ENCODE measurements at regions not wholly inside any gene's neighbourhood (a gene's known extent, or its start where the extent isn't known, plus 50 kb on each side); places are given as distances from the start of the nearest gene placed in this dataset.

- TF ChIP-seq REST (IDR thresholded peaks at IDR 0.05; ENCODE audit: insufficient read depth in 1 of 2, low read depth in 2 of 2, low read length in 2 of 2) (no peak), POLR2AphosphoS5 (IDR thresholded peaks at IDR 0.05; ENCODE audit: low read depth, low read length) (no peak), TAF1 (IDR thresholded peaks at IDR 0.05; ENCODE audit: borderline replicate concordance, insufficient read depth, low read length) (no peak), FOXP2 (optimal IDR thresholded peaks at IDR 0.05; ENCODE audit: borderline replicate concordance, extremely low read depth, extremely low read length, insufficient read depth) (no peak), SIN3A (IDR thresholded peaks at IDR 0.05; ENCODE audit: borderline replicate concordance, insufficient read depth, low read length) (no peak)
These were observed 49.7 kb upstream of the CD28 start for GRCh38 chr2:203656522-203657287.
